ENCODE measurements at regions not wholly inside any gene's neighbourhood (a gene's known extent, or its start where the extent isn't known, plus 50 kb on each side); places are given as distances from the start of the nearest gene placed in this dataset.

GRCh38 chrX:118207831-118208453 lies 91.3 kb upstream of the KLHL13 start:
- TF ChIP-seq, protein P1, sequence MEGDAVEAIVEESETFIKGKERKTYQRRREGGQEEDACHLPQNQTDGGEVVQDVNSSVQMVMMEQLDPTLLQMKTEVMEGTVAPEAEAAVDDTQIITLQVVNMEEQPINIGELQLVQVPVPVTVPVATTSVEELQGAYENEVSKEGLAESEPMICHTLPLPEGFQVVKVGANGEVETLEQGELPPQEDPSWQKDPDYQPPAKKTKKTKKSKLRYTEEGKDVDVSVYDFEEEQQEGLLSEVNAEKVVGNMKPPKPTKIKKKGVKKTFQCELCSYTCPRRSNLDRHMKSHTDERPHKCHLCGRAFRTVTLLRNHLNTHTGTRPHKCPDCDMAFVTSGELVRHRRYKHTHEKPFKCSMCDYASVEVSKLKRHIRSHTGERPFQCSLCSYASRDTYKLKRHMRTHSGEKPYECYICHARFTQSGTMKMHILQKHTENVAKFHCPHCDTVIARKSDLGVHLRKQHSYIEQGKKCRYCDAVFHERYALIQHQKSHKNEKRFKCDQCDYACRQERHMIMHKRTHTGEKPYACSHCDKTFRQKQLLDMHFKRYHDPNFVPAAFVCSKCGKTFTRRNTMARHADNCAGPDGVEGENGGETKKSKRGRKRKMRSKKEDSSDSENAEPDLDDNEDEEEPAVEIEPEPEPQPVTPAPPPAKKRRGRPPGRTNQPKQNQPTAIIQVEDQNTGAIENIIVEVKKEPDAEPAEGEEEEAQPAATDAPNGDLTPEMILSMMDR (IDR thresholded peaks at IDR 0.05): no peak
- TF ChIP-seq POLR2A (IDR thresholded peaks at IDR 0.05): no peak
